KBM-7 (cell line): ENCODE measurements at regions not wholly inside any gene's neighbourhood (a gene's known extent, or its start where the extent isn't known, plus 50 kb on each side); places are given as distances from the start of the nearest gene placed in this dataset.

Experiments used
- DNase-seq: peaks from one replicate; pipeline ENCODE4 v3.0.0-alpha.2; 2015
- in situ Hi-C: fragments of 300-500 bp; cut with MboI; formaldehyde crosslinking; loops from 2 replicates; pipeline ENCODE4 v1.14.3; 2020; ENCODE audit warnings: low sequenced_read_pairs, low pct_unique_long_range_greater_than_20kb, mixed read lengths

DNA sequence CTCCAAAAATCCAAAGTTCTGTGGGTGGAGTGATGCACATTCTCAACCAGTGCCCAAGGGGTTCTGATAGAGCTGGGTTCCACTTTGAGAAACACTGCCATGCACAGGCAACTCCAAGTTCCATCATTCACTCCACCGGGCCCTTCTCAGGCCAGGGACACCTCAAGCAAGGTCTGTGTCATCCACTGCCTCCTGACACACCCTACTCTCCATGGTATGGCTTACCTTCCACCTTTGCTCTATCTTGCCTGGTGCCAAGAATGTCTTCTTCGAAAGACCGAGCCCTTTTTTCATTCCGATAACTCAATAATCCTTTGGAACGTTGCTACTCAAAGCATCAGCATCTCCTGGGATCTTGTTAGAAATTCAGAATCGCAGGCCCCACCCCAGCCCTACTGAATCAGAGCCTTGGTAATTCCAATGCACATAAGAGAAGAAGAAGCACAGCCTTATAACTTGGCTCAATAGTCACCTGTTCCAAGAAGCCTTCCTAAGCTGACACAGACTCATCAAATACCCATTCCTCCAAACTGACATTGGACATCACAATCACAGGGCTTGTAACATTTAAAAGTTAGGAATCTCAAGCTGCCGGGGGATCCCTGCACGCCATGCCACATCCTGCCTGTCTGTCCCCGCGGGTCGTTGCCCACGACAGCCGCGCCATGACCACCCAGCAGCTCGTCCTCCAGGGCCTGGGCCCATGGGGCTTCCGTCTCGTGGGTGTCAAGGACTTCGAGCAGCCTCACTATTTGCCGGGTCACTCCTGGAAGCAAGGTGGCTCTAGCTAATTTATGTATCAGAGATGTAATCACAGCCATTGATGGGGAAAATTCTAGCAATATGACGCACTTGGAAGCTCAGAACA, 66.4 kb downstream of the VCPKMT start:
- DNase-seq = no peak
- in situ Hi-C loops = no loop called here

DNA sequence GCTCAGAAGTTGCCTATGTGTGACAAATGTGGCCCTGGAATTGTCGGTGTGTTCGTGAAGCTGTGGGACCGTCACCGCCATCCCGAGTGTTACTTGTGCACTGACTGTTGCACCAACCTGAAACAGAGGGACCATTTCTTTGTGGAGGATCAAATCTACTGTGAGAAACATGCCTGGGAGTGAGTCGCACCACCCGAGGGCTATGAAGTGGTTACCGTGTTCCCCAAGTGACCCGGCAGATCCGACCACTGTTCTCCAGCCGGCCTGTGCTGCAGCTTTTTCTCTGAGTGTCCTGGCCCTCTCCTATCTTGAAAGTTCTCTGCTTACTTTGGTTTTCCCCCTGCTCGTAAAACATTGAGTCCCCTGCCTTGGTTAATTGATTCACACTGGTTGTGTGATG, 65.3 kb downstream of the VCPKMT start:
- DNase-seq = no peak
- in situ Hi-C loops = no loop called here

DNA sequence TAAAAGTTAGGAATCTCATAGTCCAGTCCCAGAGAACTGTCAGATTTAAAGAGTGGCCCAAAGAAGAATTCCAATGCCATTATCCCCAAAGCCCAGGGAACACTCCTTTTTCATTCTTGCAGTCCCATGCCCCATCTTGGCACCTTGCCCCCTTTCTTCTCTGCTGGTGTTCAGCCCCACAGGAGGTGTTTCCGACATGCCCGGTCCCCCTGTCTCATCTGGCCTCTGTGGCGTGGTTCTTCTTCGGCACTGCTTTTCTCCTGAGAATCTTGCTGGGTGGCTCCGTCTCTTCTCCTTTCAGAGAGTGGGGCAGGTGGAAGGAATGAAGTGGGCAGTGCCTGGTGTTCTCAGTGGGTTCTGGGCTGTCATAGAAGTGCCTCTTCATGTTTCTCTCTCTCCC, 64.7 kb downstream of the VCPKMT start:
- no peak for DNase-seq
- in situ Hi-C loops = no loop called here

DNA sequence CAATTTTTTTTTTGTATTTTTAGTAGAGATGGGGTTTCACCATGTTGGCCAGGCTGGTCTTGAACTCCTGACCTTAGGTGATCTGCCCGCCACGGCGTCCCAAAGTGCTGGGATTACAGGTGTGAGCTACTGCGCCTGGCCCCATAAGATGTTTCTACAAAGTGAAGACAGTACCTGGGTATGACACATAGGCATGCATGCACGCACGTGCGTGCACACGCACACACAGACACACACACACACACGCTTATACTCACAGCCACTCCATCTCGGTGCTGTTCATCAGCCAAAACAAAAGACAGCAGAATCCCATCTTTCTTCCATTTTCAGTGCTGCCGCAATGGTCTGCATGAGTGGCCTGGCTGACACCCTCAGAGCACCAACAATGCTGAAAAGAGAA, 63.9 kb downstream of the VCPKMT start:
- DNase-seq = no peak
- in situ Hi-C loops = no loop called here

DNA sequence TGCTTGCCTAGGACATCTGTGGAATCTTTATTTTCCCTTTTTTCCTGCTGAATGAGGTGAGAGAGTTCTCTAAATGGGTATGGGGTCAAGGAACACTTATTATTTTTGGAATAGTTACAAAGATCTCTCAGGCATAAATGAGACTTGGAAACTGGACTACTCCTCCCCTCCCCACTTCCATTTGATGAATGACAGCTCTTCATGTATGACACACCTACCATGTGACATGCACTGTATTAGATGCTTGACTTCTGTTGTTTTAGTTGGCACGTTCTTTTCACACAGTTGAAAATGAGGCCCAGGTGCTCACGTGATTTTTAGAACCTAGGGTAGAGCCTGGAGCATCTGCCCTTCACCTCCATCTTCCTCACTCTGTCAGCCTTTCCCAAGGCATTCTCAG, 62.4 kb downstream of the VCPKMT start:
- in situ Hi-C loops = no loop called here
- no peak for DNase-seq

DNA sequence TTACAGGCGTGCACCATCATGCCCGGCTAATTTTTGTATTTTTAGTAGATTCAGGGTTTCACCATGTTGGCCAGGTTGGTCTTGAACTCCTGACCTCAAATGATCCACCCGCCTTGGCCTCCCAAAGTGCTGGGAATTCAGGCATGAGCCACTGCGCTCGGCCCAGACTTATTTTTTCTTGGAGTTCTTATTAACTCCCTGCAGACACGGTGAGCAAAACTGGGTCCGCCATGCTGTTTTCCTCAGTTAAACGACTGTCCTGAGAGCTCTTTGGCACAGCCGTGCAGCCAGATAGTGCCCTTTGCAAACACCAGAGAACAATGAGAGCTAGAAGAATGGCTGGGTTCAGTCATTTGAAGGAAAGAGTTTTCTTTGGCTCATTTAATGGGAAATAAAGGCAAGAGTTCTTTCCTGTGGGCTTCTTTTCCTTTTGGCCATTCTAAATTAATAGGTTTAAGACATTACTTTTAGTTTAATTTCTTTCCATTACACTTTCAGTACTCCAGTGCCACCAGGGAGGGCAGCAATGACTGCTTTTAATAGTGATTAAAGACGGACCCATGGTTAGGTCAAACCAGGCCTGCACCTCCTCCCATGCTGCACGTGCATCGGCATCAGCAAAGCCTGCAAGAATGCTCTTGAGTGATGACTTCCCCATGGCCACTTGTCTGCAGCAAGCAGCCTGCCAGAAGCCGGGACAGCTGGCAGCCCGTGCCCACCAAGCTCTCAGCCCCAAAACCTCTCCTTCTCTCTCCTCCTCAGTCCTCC, 60.7 kb downstream of the VCPKMT start:
- in situ Hi-C loops = no loop called here
- no peak for DNase-seq

DNA sequence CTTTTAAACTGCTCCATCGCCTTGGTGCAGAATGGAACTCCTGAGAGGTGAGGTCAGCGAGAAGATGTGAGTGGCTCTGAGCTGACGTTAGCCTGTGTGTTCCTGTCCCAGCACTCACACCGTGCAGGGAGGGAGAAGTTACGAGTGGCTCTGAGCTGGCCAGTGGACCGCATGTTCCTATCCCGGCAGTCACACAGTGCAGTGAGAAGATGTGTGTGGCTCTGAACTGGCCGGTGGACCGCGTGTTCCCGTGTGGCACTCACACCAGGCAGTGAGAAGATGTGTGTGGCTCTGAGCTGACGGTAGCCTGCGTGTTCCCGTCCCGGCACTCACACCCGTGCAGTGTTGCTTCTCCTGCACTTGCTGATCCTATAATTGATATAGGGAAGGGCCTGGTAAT, 59.9 kb downstream of the VCPKMT start:
- in situ Hi-C loops = no loop called here
- DNase-seq = no peak

DNA sequence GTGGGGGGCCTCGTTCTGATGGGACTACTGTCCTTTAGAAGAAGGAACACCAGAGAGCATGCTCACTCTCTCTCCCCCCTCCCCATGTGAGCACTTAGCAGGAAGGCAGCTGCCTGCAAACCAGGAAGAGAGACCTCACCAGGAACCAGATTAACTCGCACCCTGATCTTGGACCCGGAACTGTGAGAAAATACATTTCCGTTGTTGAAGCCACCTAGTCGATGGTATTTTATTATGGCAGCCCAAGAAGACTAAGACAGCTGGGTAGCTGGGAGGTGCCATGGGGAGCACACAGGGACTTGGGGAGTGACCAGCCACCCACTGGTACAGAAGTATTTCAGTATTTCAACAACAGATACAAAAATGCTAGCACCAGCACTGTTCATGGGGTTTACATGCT, 59.0 kb downstream of the VCPKMT start:
- DNase-seq = no peak
- in situ Hi-C loops = no loop called here

DNA sequence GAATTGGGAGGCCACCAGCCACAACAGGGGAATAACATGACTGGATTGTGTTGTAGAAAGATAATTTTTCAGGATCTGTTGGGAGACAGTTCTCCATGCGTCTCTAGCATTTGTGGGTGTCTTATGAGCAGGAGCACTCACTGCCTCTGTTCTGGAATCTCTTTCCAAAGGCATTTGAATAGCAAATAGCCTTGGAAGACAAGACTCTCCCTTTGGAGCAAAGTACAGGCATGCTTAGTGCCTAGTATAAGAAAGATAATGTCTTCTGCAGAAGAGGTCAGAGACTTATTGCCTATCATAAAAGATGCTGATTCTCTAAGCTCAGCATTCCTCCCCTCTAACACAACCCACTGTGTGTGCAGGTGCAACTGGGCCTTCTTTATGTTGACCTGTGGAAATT, 58.3 kb downstream of the VCPKMT start:
- in situ Hi-C loops = no loop called here
- no peak for DNase-seq
